ENCODE measurements at regions not wholly inside any gene's neighbourhood (a gene's known extent, or its start where the extent isn't known, plus 50 kb on each side); places are given as distances from the start of the nearest gene placed in this dataset.
"Not testable (repeated sequence)": the region's sequence is repeated elsewhere in the genome, so short reads cannot be mapped to it uniquely, and the experiment has no call there.

DNA sequence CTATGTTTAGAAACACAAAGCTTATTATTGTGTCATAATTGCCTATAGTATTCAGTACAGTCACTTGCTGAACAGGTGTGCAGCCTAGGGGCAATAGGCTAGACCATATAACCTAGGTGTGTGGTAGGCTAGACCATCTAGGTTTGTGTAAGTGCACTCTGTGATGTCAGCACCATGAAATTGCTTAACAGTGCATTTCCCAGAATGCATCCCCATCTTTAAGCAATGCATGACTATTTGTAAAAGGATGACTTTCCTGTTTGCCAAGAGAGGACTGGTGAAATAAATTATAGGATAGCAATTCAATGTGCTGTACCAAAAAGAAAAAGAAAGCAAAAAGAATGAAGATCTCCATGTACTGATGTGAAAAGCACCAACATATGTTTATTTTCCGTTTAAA is 288.7 kb upstream of the AUTS2 start:
- DNase-seq (ENCODE audit: low read depth in 2 of 2), result no peak

DNA sequence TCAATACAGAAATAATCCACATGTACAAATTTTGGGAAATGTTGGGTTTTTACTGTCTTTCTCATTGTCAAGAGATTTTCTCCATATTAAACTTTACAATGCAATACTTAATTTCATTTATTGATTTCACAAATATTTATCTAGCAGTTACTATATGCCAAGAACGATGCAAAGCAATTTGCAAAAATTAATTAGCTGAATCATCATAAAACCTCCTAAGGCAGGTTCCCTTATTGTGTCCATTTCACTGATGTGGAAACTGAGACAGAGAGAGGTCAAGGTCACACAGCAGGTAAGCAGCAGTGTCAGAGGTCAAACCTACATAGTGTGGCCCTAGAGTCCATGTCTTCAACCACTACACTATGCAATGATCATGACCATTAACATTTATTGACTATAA is 286.8 kb upstream of the AUTS2 start:
- DNase-seq (ENCODE audit: low read depth in 2 of 2), result no peak

DNA sequence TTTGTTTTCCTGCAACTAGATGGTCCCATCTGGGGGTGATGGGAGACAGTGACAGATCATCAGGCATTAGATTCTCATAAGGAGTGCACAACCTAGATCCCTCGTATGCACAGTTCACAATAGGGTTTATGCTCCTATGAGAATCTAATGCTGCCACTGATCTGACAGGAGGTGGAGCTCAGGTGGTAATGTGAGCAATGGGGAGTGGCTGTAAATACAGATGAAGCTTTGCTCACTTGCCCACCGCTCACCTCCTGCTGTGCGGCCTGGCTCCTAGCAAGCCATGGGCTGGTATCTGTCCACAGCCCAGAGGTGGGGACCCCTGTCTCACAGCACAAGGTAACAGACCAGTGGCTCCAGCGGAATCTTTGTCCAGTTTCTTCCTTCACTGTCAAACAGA is 284.4 kb upstream of the AUTS2 start:
- not testable (repeated sequence) for DNase-seq (ENCODE audit: low read depth in 2 of 2)

DNA sequence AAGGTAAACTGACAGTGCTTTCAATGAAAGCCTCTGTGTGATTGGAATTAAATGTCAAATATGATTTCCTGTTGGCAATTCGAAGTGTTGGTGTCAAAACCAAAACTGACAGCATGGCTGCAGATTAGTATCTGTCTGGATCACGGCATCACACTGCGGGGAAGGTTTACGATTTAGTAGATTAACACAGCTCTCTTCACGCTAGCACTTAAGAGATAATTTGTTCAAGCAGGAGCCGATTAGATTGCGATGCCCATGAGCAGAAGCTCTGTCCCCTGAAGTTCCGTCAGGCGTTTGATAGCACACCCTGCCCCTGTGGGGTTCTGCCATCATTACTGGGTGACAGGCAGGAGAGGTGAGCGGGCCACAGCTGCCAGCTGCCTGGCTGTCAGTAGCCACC is 279.5 kb upstream of the AUTS2 start:
- no peak for DNase-seq (ENCODE audit: low read depth in 2 of 2)

DNA sequence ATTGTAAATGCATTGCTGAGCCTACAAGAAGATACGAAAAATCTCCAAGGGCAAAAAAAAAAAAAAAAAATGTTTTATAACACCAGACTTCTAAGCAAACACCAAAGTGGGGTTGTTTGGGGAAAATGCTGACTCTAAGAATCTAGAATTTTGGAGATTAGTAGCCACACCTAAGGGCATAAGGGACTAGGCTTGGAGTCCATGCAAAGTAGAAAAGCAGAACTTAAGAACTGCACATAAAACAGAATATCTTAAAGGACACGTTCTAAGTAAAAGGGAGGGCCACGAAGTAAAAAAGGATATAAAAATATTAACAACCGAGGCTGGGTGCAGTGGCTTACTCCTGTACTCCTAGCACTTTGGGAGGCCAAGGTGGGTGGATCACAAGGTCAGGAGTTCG is 269.8 kb upstream of the AUTS2 start:
- no peak for DNase-seq (ENCODE audit: low read depth in 2 of 2)

DNA sequence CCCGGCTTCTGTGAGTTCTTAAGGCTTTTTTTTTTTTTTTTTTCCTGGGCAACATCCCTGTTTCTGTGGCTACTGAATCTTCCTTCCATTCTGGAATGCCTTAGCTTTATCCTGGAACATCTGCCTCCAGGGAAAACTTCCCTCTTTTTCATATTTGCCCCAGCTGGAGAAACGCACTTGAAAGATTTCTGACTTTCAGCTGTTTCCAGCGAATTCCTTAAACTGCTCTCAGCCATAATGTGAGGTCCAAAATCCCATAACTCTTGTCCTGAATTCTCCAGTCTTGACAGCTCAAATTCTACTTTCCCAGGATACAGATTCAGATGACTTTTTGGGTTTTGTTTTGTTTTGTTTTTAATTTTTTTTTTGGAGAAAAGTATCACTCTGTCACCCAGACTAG is 263.6 kb upstream of the AUTS2 start:
- DNase-seq (ENCODE audit: low read depth in 2 of 2), result no peak

DNA sequence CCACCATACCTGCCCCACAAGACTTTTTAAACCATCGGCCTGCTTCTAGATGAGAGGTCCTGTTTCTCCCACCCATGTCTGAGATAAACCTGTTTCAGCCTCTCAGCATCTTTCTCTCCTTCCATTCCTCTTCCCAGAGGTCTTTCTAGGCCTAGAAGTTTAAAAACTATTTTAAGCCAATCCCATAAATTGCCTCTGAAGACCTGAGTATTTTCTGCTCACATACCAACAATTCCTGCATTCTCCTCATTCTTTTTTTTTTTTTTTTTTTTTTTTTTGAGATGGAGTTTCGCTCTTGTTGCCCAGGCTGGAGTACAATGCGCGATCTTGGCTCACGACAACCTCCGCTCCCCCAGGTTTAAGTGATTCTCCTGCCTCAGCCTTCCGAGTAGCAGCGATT is 262.9 kb upstream of the AUTS2 start:
- DNase-seq (ENCODE audit: low read depth in 2 of 2), result no peak

DNA sequence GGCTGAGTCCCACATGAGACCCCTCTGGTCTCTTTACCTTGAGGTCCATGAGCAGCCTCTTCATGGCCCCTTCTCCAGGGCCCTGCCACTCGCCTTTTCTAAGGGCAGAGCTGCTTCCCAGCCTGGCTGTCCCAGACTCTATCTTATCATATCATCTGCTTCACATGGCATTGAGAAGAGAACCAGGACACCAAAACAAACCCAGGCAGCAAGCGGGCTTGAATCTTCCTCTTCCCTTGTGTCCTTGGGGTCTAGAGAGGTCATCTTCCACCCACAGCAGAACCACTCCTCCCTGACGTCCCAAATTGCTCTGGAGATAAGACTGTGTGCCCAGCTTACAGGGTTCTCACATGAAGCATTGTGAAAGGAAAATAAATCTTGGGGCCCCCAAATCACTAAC is 261.3 kb upstream of the AUTS2 start:
- DNase-seq (ENCODE audit: low read depth in 2 of 2), result no peak

DNA sequence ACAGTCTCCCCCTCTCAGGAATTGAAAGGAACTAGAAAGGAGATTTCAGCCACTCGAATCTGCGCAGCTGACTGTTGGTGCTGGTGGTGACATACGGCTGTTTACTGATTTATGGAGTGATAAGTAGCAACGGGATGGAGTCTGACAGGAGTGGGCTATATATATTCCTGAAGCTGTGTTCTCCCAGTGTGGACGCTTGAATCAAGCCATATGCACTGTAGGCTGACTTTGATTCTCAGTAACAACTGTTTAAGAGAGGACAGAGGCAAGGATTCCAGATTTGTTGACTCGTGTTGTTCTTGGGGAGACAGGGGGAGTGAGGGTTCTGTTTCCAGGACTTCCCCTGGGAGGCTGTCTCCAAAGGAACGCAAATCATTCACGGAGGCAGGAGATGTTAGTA is 260.1 kb upstream of the AUTS2 start:
- no peak for DNase-seq (ENCODE audit: low read depth in 2 of 2)

DNA sequence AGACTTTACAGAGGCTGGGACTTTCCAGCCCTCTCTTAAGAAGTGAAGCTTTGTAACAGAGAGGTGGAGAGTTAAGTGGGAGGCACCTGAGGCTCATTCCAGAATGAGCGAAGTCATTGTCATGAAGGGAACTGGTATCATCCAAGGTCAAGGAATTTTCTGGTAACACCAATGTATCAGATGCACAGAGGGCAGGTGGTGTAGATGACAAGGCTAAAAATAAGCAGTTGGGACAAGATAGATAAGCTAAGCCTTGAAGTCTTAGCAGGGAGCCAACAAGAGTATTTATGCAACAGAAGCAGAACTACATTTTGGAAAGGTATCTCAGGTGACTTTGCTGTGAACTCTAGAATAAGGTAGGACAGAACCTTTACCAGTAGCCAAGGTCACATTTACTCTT is 257.0 kb upstream of the AUTS2 start:
- no peak for DNase-seq (ENCODE audit: low read depth in 2 of 2)

DNA sequence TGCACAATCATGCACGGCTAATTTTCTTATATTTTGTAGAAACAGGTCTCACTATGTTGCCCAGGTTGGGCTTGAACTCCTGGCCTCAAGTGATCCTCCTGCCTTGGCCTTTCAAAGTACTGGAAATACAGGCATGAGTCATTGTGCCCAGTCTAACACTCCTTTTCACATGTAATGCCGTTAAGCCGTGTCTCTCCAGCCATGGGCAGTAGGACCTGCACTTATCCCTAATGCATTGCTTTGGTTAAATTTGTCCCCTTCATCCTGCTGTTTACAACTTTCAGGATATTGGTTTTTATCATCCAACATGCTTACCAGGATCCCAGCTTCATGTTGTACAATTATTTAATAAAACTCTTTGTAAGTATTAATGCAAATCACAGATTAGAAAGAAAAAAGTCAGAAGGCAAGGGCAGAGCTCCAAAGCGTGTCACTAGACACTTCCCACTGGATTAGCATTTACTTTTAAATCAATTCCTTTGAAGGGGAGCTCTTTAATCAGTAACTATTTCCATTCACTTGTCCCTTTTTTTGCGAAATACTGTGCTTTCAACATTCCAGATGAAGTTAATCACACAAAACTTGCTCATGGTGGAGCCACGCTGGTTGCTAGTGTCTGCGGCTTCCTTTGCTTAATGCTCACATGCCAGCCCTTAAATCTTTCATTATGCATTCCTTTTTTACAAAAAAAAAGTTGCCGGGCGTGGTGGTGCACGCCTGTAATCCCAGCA is 256.0 kb upstream of the AUTS2 start:
- no peak for DNase-seq (ENCODE audit: low read depth in 2 of 2)

DNA sequence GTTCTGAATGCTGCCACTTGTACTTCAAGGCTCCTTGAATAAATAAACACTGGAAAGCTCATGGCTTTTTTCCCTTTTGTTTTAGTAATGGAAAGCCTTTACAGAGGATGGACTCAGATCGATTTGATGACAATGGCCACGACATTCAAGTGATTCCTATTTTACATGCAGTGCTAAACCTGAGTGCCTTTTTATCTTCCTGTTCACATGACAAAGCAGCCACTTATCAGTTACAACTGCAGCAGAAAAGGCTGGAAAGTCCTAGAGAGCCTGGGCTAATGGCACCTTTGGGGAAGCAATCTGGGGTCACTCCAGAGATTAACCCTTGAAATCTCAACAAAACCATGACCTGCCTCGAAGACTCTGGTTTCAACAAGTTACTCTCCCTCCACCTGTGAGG is 249.0 kb upstream of the AUTS2 start:
- DNase-seq (ENCODE audit: low read depth in 2 of 2), result no peak

DNA sequence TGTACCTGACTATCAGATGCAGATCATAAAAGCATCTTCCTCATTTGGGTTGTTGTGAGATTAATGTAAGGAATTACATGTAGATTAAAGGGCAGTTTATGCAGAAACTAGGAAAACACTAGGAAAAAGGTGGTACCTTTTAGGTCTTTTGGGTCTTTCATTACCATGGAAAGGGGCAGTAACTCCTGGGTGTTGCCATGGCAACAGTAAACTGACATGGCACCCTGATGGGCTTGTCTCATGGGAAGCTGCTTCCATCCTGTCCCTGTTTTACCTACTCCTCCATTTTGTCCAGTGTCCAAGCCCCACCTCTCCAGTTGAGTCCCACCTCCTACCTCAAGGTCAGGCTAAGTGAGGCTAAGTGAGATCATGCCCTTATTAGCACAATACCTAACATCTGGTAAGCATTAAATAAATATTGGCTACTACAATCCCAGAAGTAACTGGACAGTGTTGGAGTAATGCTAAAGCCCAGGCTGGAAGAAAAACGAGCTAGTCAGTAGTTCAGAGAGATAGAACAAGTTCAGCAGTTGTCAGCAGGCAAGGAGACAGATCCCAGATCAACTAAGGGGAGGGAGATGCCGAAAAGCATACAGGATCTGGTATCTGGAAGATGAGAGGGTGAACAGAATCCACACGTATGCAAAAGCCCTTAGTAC is 240.0 kb upstream of the AUTS2 start:
- no peak for DNase-seq (ENCODE audit: low read depth in 2 of 2)

DNA sequence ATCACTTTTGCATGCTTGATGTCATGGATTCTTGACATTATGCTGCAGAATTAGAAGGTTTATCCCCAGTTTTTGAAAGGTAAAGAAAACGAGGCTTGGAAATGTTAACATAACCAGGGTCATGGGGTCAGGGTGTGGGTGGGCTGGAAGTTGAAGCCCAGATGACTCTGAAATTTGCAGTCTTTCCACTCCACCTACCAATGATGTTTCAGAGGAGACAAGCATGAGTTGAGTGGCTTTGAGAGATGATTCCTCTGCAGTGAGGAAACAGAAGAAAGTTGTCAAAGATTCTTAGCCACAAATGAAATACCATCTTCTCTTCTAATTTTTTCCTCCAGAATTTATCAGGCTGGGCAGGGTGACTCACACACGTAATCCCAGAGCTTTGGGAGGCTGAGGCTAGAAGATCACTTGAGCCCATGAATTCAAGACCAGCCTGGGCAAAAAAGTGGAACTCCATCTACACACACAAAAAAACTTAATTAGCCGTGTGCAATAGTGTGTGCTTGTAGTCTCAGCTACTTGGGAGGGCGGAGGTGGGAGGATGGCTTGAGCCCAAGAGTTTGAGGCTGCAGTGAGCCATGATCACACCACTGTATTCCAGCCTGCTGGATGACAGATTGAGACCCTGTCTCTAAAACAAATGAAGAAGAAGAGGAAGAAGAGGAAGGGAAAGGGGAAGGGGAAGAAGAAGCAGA is 239.1 kb upstream of the AUTS2 start:
- DNase-seq (ENCODE audit: low read depth in 2 of 2), result no peak

DNA sequence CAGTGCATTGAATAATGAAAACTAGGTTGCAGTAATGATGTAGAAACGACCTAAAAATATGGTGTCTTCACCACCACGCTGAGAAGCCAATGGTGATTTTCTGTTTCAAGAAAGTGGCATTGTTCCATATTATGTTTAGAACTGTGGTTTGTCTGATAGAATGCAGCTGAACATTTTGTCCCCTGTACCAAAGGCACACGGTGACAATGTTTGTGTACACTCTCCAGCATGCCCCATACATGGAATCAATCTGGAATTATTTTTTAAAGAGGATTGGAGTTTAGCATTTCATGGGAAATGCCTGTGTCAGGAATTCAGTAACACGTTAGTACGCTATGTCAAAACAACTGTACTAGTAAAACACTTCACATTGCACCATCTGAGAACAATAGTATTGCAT is 237.4 kb upstream of the AUTS2 start:
- no peak for DNase-seq (ENCODE audit: low read depth in 2 of 2)

DNA sequence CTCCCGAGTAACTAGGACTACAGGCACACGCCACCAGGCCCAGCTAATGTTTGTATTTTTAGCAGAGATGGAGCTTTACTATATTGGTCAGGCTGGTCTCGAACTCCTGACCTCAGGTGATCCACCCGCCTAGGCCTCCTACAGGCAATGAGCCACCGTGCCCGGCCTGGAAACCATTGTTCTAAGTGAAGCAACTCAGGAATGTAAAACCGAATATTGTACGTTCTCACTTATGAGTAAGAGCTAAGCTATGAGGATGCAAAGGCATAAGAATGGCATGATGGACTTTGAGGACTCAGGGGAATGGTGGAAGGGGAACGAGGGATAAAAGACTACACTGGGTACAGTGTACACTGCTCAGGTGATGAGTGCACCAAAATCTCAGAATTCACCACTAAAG is 235.1 kb upstream of the AUTS2 start:
- no peak for DNase-seq (ENCODE audit: low read depth in 2 of 2)

DNA sequence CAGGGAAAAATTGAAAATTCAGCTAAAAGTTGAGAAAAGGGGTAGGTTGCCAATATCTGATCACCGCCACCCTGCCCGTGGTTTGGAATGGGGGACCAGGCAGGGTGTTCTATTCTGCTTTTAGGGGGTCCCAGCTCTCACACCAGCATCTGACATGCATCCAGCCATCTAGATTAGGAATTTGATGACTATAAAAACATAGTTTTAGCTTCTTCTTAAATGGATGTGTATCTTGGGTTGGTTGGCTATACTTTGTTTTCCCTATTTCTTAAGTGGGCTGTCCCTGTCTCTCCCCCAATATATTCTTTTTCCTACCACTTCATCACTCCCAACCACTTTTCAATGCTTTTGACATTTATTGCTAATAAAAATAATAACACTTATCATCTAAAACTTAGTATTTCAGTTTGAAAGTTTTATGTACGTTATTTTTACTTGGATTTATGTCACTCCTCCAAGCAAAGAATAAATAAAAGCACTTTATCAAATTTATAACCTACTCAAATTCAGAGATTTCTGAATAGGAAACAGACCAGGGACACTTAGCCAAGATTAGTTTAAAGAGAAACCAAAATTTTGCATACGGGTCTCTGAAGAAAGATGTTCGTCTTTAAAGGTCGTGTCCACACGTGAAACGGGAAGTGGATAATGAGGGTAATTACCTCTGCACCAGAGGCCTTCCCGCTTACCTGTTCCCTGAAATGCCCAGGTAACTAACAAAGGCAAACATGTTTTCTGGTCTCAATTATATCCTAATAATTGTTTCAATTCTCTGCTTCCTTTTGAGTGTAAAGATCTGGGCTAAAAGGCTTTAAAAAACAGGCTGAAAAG is 233.2 kb upstream of the AUTS2 start:
- DNase-seq (ENCODE audit: low read depth in 2 of 2), result no peak

DNA sequence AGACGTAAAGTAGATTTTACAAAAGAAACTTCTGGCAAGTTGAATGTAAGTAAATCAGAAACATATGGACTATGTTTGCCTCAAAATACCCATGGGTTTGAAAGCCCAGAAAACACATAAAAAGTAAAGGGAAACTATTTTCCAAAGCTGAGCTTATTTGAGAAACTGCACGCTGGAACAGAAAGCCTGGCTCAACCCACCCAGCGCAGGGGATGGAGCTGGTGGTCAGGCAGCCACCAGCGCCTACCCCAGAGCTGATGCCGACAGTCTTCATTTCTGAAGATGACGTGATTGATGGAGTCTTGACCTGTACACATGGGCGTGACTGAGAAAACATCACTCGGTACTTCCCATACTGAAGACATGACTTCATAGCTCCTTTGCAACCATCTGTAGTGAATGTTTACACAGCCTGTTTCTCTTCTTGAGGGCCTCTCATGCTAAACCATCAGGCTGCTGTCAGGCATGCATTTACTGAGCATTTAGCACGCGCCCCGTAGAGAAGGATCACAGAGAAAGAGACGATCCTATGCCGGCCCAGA is 232.6 kb upstream of the AUTS2 start:
- DNase-seq (ENCODE audit: low read depth in 2 of 2), result no peak

DNA sequence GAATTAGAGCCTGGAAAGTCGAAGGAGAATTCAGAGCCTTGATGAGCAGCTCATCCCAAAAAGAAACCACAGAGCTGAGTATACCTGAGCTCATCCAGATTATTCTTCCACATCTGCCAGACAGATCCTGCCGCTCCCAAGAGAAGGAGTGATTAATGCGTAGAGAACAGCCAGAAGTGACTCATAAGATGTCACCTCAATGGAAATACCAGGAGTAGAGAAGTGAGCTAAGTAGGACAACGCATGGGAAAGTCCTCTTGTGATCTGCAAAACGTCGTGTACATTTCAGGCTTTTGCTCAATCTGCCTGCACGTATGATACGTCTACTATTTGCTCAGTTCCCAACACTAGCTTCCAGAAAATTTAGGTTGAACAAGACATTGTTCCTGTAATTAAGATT is 230.5 kb upstream of the AUTS2 start:
- DNase-seq (ENCODE audit: low read depth in 2 of 2), result no peak

DNA sequence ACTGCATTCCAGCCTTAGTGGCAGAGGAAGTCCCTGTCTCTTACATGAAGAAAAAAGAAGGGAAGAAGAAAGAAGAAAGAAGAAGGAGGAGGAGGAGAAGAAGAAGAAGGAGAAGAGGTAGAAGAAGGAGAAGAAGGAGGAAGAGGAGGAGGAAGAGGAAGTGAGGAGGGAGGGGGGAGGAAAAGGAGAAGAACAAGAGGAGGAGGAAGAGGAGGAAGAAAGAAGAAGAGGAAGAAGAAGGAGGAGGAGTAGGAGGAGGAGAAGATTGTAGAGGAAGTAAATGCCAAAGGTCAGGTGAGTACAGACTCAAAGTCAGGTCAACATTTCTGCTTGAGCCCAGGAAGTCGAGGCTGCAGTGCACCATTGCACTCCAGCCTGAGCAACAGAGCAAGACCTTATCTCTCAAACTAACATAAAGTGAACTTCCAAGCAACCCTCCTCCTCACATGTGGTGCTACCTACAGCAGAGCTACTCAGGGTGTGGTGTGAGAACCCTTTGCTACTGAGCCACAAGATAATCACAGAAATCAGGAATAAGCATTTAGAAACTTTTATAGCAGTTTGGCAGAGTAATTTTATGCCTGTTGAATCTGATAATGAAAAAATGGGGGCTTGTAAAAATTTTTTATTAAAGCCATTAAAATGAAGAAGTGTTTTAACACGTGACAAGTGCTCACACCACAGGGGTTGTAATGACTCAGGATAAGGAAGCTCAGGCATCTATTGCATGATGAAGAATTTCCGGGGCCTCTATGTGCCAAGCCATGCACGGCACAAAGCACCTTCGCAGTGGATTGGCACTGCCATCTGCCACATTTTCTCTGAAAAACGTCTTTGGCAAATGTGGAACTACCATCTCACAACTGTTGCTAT is 224.9 kb upstream of the AUTS2 start:
- no peak for DNase-seq (ENCODE audit: low read depth in 2 of 2)

DNA sequence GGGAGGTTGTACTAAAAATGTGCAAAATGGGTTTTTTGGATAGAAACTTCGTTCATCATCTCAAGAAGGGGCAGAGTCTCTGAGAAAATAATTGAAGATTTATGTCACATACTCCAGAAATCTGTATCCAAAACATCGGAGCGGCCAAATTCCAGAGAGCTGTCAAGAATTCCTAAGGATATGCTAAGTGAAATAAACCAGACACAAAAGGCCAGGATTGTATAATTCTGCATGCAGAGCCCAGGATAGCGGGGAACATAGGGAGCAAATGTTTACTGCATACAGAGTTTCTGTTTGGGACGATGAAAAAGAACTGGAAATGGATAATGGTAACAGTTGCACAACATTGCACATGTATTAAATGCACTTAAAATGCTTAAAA is 224.2 kb upstream of the AUTS2 start:
- DNase-seq (ENCODE audit: low read depth in 2 of 2), result no peak
